KMS-11 (cell line): ENCODE measurements at regions not wholly inside any gene's neighbourhood (a gene's known extent, or its start where the extent isn't known, plus 50 kb on each side); places are given as distances from the start of the nearest gene placed in this dataset.

Source experiments
- H2AFZ ChIP-seq: fragments of 200-600 bp; sonication (generic); 2 replicates; pipeline ENCODE4 v1.6.1; 2016; ENCODE audit warnings: antibody characterized with exemption, mixed run types, low read depth
- H3K27ac ChIP-seq: fragments of 200-600 bp; sonication (generic); 2 replicates; pipeline ENCODE4 v1.6.1; 2016; ENCODE audit warnings: mild to moderate bottlenecking, mixed run types
- H3K27me3 ChIP-seq: fragments of 200-600 bp; sonication (generic); 2 replicates; pipeline ENCODE4 v1.6.1; 2017; ENCODE audit warnings: mild to moderate bottlenecking, low read depth, mixed run types, moderate library complexity; ENCODE audit not compliant: insufficient read depth
- H3K36me3 ChIP-seq: fragments of 200-600 bp; sonication (generic); 2 replicates; pipeline ENCODE4 v1.6.1; 2017; ENCODE audit warnings: mild to moderate bottlenecking, mixed run types; ENCODE audit not compliant: insufficient read depth
- H3K4me1 ChIP-seq: fragments of 200-600 bp; sonication (generic); 2 replicates; pipeline ENCODE4 v1.6.1; 2016; ENCODE audit warnings: mild to moderate bottlenecking, low read depth, mixed run types; ENCODE audit not compliant: poor library complexity, severe bottlenecking
- H3K4me2 ChIP-seq: fragments of 200-600 bp; sonication (generic); 2 replicates; pipeline ENCODE4 v1.7.0; 2016; ENCODE audit warnings: mild to moderate bottlenecking, mixed run types
- H3K4me3 ChIP-seq: fragments of 200-600 bp; sonication (generic); IDR thresholded peaks from 2 replicates; pipeline ENCODE4 v1.6.1; 2017; ENCODE audit warnings: low read depth, low read length, mixed read lengths; ENCODE audit not compliant: insufficient read depth
- H3K79me2 ChIP-seq: fragments of 200-600 bp; sonication (generic); 2 replicates; pipeline ENCODE4 v1.6.1; 2016; ENCODE audit warnings: low read depth, mixed run types; ENCODE audit not compliant: insufficient read depth
- H3K9ac ChIP-seq: fragments of 200-600 bp; sonication (generic); 2 replicates; pipeline ENCODE4 v1.6.1; 2016; ENCODE audit warnings: mild to moderate bottlenecking, mixed run types
- H4K20me1 ChIP-seq: fragments of 200-600 bp; sonication (generic); 2 replicates; pipeline ENCODE4 v1.6.1; 2016; ENCODE audit warnings: mild to moderate bottlenecking, mixed run types; ENCODE audit not compliant: insufficient read depth
- TF ChIP-seq, protein P1 (sequence below): fragments of 200-600 bp; sonication (generic); conservative IDR thresholded peaks from 2 replicates; pipeline ENCODE4 v1.6.1; 2017; ENCODE audit warnings: low read depth, mild to moderate bottlenecking, antibody characterized with exemption, low read length, moderate library complexity, mixed read lengths

DNA sequence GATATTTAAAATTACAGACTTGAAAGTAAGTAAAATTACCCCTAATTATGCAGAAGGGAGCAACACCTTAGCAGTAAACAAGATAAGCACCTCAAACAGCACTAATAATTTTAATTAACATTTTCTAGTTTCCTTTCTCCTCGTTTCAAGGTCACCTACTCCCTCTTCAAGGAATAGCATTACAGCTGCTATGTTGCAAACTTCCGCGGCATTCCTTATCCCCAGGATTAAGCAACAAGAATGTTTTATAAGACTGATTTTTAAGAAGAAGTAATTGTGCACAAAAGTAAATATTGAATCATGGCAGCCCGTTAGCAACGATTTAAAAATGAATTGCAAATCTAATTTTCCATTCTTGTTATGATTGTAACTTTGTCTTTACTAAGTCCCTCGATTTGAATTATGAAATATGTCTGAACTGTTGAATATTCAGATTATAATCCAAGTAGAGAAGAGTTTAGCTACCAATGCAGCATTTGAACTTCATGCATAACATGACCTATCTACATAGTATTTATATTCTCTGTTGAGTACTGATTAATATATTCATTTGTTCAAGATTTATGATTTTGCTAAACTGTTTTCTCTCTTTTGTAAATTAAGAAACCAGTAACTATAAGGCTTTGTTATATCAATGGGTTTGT, 593.5 kb upstream of the MGMT start:
- Histone ChIP-seq H3K4me1 (peaks cover 6% of the 10 kb centered on the region), H3K27ac (no peak overlapping the region), H3K36me3 (no peaks in the 10 kb centered on the region), H3K9ac (no peak overlapping the region), H3K27me3 (no peaks in the 10 kb centered on the region), H3K79me2 (no peaks in the 10 kb centered on the region), H2AFZ (no peak overlapping the region), H3K4me2 (no peak overlapping the region), H3K4me3 (no peak overlapping the region), H4K20me1 (no peaks in the 10 kb centered on the region)
- TF ChIP-seq, protein P1, sequence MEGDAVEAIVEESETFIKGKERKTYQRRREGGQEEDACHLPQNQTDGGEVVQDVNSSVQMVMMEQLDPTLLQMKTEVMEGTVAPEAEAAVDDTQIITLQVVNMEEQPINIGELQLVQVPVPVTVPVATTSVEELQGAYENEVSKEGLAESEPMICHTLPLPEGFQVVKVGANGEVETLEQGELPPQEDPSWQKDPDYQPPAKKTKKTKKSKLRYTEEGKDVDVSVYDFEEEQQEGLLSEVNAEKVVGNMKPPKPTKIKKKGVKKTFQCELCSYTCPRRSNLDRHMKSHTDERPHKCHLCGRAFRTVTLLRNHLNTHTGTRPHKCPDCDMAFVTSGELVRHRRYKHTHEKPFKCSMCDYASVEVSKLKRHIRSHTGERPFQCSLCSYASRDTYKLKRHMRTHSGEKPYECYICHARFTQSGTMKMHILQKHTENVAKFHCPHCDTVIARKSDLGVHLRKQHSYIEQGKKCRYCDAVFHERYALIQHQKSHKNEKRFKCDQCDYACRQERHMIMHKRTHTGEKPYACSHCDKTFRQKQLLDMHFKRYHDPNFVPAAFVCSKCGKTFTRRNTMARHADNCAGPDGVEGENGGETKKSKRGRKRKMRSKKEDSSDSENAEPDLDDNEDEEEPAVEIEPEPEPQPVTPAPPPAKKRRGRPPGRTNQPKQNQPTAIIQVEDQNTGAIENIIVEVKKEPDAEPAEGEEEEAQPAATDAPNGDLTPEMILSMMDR = no peak

- Histone ChIP-seq H3K4me3 (no peak overlapping the region), H3K4me2 (no peak overlapping the region), H3K9ac (no peak overlapping the region), H3K27ac (no peak overlapping the region), H3K27me3 (no peaks in the 10 kb centered on the region), H4K20me1 (no peaks in the 10 kb centered on the region), H3K79me2 (no peaks in the 10 kb centered on the region), H2AFZ (no peak overlapping the region), H3K4me1 (peaks cover 12% of the 10 kb centered on the region), H3K36me3 (no peaks in the 10 kb centered on the region)
- TF ChIP-seq, protein P1 = no peak
These were observed 592.7 kb upstream of the MGMT start for GRCh38 chr10:128874331-128874730.

GRCh38 chr10:128875030-128875744, 591.9 kb upstream of the MGMT start:
- Histone ChIP-seq H3K36me3 (no peaks in the 10 kb centered on the region), H3K79me2 (no peaks in the 10 kb centered on the region), H3K9ac (no peak overlapping the region), H3K4me2 (no peak overlapping the region), H4K20me1 (no peaks in the 10 kb centered on the region), H3K27ac (no peak overlapping the region), H3K27me3 (no peaks in the 10 kb centered on the region), H2AFZ (no peak overlapping the region), H3K4me3 (no peak overlapping the region), H3K4me1 (peaks cover 12% of the 10 kb centered on the region)
- TF ChIP-seq, protein P1 = no peak

- no peaks in the 10 kb centered on the region for H3K79me2 ChIP-seq
- TF ChIP-seq, protein P1 = no peak
These were observed 590.9 kb upstream of the MGMT start for GRCh38 chr10:128875956-128876736.

More at GRCh38 chr10:128875956-128876736, 590.9 kb upstream of the MGMT start:
- H3K4me2 ChIP-seq = no peak overlapping the region
- H3K27me3 ChIP-seq = no peaks in the 10 kb centered on the region
- H3K4me3 ChIP-seq = no peak overlapping the region
- H3K27ac ChIP-seq = no peak overlapping the region
- no peaks in the 10 kb centered on the region for H4K20me1 ChIP-seq
- peaks cover 12% of the 10 kb centered on the region for H3K4me1 ChIP-seq
- no peak overlapping the region for H3K9ac ChIP-seq
- H2AFZ ChIP-seq = no peak overlapping the region
- H3K36me3 ChIP-seq = no peaks in the 10 kb centered on the region
